Retinal pigment epithelial cell (primary cell): ENCODE measurements at regions not wholly inside any gene's neighbourhood (a gene's known extent, or its start where the extent isn't known, plus 50 kb on each side); places are given as distances from the start of the nearest gene placed in this dataset.
A peak's percentile ranks its signal among the peaks of the same experiment; 100 is the strongest.
"Not testable (repeated sequence)": the region's sequence is repeated elsewhere in the genome, so short reads cannot be mapped to it uniquely, and the experiment has no call there.

Experiments
- DNase-seq: peaks from one replicate; pipeline ENCODE4 v3.0.0-alpha.2; 2010; ENCODE audit warnings: low read depth
- H3K4me3 ChIP-seq: 2 replicates; pipeline ENCODE4 v1.5.1; 2011; ENCODE audit warnings: mild to moderate bottlenecking, low read length, control low read depth, moderate library complexity
- TF ChIP-seq, protein P1 (sequence below): conservative IDR thresholded peaks from 2 replicates; pipeline ENCODE4 v1.5.1; 2011; ENCODE audit warnings: low read depth, low read length, control low read depth, inconsistent platforms

DNA sequence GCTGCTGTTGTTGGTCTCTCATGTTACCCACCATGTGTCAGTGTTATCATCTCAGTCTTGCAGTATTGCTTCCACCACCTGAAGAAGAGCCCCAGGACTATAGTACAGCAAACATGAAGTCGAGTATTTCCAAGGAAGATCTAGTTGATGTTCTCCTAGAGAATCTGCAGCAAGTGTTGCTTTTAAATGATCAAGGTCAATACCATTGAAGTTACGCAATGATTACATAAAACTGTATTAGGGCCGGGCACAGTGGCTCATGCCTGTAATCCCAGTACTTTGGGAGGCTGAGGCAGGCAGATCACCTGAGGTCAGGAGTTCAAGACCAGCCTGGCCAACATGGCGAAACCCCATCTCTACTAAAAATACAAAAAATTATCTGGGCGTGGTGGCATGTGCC lies 173.9 kb downstream of the TJP1 start:
- not testable (repeated sequence) for H3K4me3 ChIP-seq

DNA sequence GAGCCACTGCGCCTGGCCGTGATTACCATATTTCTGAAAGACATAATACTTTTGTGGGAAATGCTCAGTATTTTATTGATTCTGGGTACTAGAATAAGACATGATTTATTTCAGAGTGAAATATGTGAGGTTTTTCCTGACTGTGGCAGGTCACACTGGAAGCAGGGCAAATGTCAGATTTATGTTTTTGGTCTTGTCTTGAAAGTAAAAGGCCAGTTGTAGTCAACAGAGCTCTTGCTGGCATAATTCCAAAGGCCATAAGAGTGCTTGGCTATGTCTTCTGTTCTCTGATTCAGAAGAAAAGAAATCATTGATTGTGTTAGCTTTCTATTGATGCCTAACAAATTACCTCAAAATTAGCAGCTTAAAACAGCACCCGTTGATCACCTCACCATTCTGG lies 176.4 kb downstream of the TJP1 start:
- TF ChIP-seq, protein P1, sequence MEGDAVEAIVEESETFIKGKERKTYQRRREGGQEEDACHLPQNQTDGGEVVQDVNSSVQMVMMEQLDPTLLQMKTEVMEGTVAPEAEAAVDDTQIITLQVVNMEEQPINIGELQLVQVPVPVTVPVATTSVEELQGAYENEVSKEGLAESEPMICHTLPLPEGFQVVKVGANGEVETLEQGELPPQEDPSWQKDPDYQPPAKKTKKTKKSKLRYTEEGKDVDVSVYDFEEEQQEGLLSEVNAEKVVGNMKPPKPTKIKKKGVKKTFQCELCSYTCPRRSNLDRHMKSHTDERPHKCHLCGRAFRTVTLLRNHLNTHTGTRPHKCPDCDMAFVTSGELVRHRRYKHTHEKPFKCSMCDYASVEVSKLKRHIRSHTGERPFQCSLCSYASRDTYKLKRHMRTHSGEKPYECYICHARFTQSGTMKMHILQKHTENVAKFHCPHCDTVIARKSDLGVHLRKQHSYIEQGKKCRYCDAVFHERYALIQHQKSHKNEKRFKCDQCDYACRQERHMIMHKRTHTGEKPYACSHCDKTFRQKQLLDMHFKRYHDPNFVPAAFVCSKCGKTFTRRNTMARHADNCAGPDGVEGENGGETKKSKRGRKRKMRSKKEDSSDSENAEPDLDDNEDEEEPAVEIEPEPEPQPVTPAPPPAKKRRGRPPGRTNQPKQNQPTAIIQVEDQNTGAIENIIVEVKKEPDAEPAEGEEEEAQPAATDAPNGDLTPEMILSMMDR: no peak
- no peak overlapping the region for H3K4me3 ChIP-seq
- no peak for DNase-seq

More for the DNA sequence above, 173.9 kb downstream of the TJP1 start:
- DNase-seq: not testable (repeated sequence)

DNA sequence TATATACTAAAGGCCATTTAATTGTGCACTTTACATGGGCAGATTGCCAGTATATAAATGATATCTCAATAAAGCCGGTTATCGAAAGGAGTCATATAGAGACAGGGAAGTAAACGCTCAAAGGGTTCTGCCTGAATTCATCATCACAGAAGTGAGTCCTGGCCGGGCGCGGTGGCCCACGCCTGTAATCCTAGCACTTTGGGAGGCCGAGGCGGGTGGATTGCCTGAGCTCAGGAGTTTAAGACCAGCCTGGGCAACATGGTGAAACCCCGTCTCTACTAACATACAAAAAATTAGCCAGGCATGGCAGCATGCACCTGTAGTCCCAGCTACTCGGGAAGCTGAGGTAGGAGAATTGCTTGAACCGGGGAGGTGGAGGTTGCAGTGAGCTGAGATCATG lies 177.9 kb downstream of the TJP1 start:
- not testable (repeated sequence) for DNase-seq, H3K4me3 ChIP-seq

DNA sequence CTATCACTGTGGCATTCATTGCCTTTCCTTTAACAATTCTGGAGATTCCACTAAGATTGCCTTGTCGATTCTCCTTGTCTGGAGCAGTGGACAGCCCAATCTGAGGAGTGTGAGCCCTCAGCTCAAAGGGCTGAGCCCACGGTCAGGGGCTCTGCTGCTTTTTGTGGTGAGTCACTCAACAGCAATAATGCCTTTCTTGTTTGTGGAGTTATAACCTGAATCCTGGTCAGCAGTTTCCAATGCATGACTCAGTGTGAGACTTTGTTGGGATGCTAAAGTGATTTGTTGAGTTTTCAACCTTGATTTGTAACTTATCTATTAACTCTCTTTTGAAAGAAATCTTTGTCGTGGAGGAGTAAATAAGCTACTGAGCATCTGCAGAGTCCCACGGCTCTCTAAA lies 183.5 kb downstream of the TJP1 start:
- TF ChIP-seq, protein P1: no peak
- no peak overlapping the region for H3K4me3 ChIP-seq
- DNase-seq: peak; percentile 26

DNA sequence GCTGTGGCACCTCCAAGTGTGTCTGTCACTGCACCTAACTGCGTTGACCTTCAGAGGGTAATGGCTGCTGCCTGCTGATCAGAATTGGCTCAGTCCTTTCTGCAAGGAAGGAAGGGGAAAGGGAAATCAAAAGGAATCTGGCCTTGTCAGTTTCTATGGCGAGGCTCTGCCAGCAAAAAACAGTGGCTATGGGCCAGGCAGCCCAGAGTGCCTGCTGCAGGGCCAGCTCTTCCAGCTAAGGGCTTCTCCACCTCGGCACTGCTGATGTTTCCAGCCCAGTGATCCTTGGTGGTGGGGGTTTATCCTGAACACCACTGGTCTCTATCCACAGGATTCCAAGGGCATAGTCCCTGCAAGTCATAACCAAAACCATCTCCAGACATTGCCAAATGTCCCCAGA lies 184.3 kb downstream of the TJP1 start:
- no peak for DNase-seq
- H3K4me3 ChIP-seq: no peak overlapping the region
- TF ChIP-seq, protein P1: no peak

DNA sequence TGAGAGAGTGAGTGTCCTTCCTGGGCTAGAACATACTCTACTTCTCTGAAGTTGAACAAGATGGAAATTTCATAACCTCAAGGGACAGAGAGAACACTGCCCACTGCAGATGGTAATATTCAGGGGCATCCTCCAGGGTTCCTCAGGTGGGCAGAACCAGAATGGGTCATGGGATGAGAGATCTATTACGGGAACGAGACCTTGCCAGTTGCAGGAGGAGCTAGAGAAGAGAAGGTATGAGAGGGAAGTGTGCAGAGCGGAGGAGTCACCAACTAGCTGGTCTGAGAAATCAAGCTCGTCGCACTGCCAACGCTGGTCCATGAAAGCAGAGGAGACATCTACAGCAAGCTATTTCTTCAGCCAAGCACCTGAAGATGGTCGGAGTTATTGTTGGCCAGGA lies 184.7 kb downstream of the TJP1 start:
- no peak for DNase-seq
- H3K4me3 ChIP-seq: no peak overlapping the region

DNA sequence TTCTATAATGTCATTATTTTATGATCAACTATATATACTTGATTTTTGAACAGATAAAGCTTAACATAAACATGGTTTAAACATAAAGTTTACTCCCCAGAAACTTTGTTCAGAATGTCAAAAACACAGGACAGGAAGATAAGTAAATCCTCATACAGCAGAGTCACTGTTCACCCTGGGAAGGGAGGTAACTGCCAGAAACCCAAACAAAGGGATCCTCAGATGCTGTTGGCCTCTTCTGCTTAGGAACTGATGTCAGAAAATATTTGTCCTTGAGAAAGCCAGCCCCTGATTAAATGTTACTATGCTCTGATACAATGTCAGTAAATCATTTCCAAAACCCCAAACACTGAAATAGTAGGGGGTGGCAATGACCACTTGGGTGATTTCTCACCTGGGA lies 185.3 kb downstream of the TJP1 start:
- DNase-seq: no peak
- TF ChIP-seq, protein P1: no peak
- no peak overlapping the region for H3K4me3 ChIP-seq

More for the DNA sequence above, 184.7 kb downstream of the TJP1 start:
- TF ChIP-seq, protein P1: no peak

DNA sequence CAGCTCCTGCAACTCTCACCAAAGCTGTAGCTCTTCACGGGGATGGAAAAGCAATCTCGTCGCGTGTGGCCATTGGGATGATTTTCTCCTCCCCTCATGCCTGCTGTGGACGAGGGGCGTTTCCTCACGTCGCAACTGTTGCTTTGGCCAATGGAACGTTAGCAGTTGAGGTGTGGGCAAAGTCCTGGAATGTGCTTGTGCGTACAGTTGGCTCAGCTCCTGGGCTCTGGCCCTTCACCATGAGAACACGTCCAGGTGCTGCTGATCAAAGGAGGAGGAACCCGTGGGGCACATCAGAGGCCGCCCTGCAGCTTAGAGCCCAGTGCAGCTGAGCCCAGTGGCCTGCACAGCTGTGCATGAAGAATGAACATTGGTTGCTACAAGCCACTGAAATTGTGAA lies 186.1 kb downstream of the TJP1 start:
- DNase-seq: no peak
- no peak overlapping the region for H3K4me3 ChIP-seq
- TF ChIP-seq, protein P1: no peak
